ENCODE measurements at regions not wholly inside any gene's neighbourhood (a gene's known extent, or its start where the extent isn't known, plus 50 kb on each side); places are given as distances from the start of the nearest gene placed in this dataset.

- TF ChIP-seq CTCF (IDR thresholded peaks at IDR 0.05) (no peak), POLR2A (IDR thresholded peaks at IDR 0.05) (no peak)
Observed at GRCh38 chr18:70422391-70422965, 133.6 kb downstream of the SOCS6 start.
